Neural progenitor cell (in vitro differentiated cells): ENCODE measurements at regions not wholly inside any gene's neighbourhood (a gene's known extent, or its start where the extent isn't known, plus 50 kb on each side); places are given as distances from the start of the nearest gene placed in this dataset.

ENCODE experiments used
- CTCF ChIP-seq: fragments of 200-600 bp; sonication (generic); IDR thresholded peaks from 2 replicates; pipeline ENCODE4 v1.5.1; 2017; ENCODE audit warnings: antibody characterized with exemption, mild to moderate bottlenecking
- EZH2 ChIP-seq: fragments of 200-600 bp; sonication (generic); IDR thresholded peaks from 2 replicates; pipeline ENCODE4 v1.6.1; 2017; ENCODE audit warnings: antibody characterized with exemption, mild to moderate bottlenecking, moderate library complexity
- EZH2phosphoT487 ChIP-seq: fragments of 200-600 bp; sonication (generic); IDR thresholded peaks from 2 replicates; pipeline ENCODE4 v1.6.1; 2017; ENCODE audit warnings: antibody characterized with exemption

- TF ChIP-seq CTCF (no peak), EZH2phosphoT487 (no peak), EZH2 (no peak)
Measured at GRCh38 chr3:187889601-187890404, 144.5 kb upstream of the BCL6 start.
